Occipital lobe (tissue), 1 donor: ENCODE measurements at regions not wholly inside any gene's neighbourhood (a gene's known extent, or its start where the extent isn't known, plus 50 kb on each side); places are given as distances from the start of the nearest gene placed in this dataset.
"Not testable (repeated sequence)": the region's sequence is repeated elsewhere in the genome, so short reads cannot be mapped to it uniquely, and the experiment has no call there.

Experiments used
- DNase-seq: peaks from one replicate; lab custom pipeline; 2025; lab: John Stamatoyannopoulos, UW

DNA sequence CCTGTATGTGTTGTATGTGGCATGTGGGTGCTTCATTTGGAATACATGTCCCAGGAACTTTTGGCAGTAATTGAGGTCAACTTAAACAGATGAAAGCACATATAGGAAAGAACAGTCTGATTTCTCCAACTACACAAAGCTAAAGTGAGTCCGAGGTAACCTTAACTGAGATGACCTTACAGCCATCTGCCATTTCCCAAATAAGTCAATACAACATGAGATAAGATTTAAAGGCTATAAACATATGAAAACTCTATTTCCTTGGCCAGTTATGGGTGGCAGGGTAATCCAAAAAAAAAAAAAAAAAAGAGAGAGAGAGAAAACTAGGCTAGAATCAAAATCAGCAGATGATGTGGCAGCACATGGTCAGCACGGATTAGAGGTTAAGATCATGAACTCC lies 1068.3 kb downstream of the KHDRBS2 start:
- DNase-seq, result no peak

DNA sequence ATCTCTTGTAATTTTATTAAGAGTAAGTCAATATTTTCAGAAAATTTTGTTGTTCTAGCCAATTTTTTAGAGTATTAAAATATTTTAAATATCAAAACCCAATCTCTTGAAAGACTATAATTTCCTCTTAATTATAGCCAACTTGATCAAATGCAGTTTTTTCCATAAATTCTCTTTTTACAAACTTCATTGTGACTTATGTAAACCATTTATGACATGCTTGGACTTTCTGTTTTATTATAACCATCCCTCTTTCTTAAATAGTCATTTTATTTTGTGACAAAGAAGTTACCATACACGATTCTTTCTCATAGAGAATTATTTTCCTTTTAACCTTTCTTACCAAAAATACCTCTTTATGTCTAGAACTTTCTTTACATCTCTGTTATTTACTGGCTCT lies 1075.5 kb downstream of the KHDRBS2 start:
- no peak for DNase-seq

- no peak for DNase-seq
These were observed 1082.0 kb downstream of the KHDRBS2 start for GRCh38 chr6:61203966-61204496.

DNA sequence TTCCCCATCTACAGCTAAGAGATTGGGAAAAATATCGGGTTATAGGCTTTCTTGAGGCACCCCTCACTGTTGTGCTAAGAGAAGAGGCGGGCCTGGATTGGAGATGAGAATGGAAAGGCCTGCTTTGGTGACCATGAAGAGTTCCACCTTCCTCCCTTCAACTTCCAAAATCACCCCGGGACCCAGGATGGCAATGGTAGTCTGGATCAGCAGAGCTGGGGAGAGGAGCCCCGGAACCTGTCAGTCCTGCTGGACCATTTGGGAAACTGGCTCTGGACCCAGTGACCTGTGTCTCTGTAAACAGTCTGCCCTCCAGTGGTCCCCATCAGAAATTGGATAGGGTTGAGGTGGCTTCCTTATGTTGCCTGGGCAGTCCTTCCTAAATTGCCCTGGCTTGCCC lies 1085.6 kb downstream of the KHDRBS2 start:
- no peak for DNase-seq

DNA sequence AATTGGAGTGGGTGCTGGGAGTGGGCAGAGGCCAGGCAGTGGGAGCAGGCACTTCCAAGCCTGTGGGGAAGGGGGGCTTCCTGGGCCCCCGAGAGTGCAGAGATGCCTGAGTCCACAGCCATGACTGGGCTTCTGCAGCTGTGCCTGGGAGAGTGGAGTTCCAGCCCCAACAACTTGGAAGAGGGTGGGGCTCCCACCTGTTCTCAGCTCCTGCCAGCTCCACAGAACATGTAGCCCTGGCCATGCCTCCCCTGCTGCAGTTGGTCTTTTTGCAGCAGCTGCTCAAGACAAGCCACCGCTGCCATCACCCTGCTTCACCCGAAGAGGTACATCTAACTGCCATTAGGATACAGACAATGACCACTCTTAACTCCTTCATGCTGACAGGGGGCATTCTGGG lies 1092.3 kb downstream of the KHDRBS2 start:
- no peak for DNase-seq

GRCh38 chr6:61192610-61193009 lies 1093.4 kb downstream of the KHDRBS2 start:
- DNase-seq, result no peak

DNA sequence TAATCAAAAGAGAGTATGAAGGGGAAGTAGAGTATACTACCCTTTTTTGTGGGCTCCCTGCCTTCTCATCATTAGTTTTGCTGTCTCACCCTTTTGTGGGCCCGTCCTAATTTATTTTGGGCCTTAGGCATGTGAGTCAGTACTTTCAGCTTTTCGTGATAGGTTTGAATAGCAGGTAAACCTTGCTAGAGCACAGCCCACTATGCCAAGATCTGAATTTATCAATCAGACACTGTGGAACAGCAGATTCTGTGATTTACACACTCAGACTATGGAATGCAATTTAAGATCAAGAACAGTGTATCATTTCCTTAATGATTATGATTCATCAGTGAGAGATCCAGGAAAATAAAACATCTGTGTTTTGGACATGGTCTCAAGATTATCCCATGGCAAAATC lies 1117.1 kb downstream of the KHDRBS2 start:
- DNase-seq, result no peak

DNA sequence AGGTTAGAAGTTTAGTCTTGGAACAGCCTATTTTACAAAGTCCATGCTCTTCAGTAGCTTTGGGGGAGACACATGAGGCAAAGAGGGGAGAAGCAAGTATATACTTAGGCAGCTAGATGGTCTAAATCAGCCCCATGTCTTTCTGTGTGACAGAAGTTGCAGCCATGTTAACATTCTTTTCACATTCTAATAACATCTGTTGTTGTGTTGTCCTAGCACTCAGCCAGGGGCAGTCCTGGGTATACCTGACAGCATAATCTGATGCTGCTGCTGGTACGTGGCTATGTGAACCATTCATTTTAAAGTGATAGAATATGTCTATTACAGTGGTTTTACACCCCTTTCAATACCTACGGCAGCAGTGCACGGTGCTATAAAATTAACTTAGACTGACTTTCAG lies 1137.0 kb downstream of the KHDRBS2 start:
- not testable (repeated sequence) for DNase-seq

GRCh38 chr6:61142261-61142660 lies 1143.8 kb downstream of the KHDRBS2 start:
- not testable (repeated sequence) for DNase-seq

GRCh38 chr6:61134028-61134427 lies 1152.0 kb downstream of the KHDRBS2 start:
- no peak for DNase-seq

GRCh38 chr6:61114185-61114584 lies 1171.8 kb downstream of the KHDRBS2 start:
- DNase-seq, result not testable (repeated sequence)

GRCh38 chr6:61107914-61108313 lies 1178.1 kb downstream of the KHDRBS2 start:
- DNase-seq, result not testable (repeated sequence)

DNA sequence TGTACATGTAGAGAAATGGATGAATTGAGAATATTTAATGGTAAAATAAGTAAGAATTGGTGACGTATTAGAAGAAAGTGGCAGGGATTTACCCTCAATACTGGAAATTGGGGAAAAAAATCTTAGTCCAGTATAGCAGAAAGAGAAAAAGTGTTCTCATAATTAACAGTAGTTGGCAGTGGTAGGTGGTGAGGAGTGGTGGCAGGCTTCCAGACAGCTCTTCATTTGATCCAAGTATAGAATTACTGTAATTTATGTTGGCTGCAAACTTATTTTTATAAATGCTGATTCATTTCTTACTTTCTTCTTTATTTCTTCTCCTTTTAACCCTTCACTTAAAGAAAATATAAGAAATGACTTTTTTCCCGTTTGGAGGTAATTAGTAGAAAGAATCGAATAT lies 1182.4 kb downstream of the KHDRBS2 start:
- peak; percentile 7 for DNase-seq

- no peak for DNase-seq
These were observed 1186.0 kb downstream of the KHDRBS2 start for GRCh38 chr6:61100072-61100471.

DNA sequence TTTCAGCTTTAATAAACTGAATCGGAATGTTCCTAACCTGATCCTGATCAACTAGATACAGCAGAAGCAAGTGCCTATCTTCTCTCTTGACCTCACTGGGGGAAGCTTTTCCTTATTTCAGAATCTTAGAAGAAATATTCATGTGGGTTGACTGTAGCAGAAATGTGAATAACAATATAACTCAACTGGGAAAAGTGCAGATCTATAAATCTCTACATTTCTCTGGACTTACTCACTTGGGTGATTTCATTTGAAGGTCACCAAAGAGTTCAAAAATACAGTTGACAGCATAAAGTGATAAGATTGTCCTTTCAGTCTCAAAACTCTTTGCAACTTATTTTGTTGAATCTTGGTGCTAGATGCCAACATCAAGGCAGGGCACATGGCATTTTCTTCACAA lies 1186.5 kb downstream of the KHDRBS2 start:
- DNase-seq, result not testable (repeated sequence)

DNA sequence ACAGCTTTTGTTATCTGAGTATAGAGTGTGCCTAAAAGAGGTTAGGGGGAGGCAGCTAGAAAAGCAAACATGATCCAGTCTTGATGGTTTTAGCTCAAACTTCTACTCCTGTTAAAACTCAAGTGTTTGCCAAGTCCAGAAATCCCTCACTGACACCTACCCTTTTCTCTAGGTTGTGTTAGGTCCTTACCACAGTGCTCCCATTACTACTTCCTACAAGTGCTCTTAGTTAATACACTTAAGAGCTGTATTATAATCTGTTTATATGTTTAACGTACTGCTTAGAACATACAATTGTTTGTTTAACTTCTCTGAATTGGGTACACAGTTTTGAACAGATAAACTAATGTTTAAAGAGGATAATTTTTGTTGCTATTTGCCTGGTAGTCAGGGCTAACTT lies 1198.0 kb downstream of the KHDRBS2 start:
- DNase-seq, result not testable (repeated sequence)

- no peak for DNase-seq
These were observed 1242.0 kb downstream of the KHDRBS2 start for GRCh38 chr6:61044011-61044410.
